Embryonic facial prominence (tissue), 1 donor: ENCODE measurements at regions not wholly inside any gene's neighbourhood (a gene's known extent, or its start where the extent isn't known, plus 50 kb on each side); places are given as distances from the start of the nearest gene placed in this dataset.

Experiments used
- DNase-seq: peaks from one replicate; pipeline ENCODE4 v3.0.0-alpha.2; 2016; ENCODE audit errors: extremely low spot score

GRCh38 chr12:87165733-87166375 is 863.3 kb downstream of the C12orf50 start:
- no peak for DNase-seq

- DNase-seq: no peak
Measured at GRCh38 chr12:87163122-87163521, 866.1 kb downstream of the C12orf50 start.

GRCh38 chr12:87160848-87161601 is 868.2 kb downstream of the C12orf50 start:
- DNase-seq: no peak

- DNase-seq: no peak
Measured at GRCh38 chr12:87157791-87158190, 871.4 kb downstream of the C12orf50 start.

- no peak for DNase-seq
Measured at GRCh38 chr12:87155621-87156020, 873.6 kb downstream of the C12orf50 start.

GRCh38 chr12:87152841-87153528 is 876.2 kb downstream of the C12orf50 start:
- DNase-seq: no peak

GRCh38 chr12:87152075-87152474 is 877.1 kb downstream of the C12orf50 start:
- no peak for DNase-seq

GRCh38 chr12:87150969-87151662 is 878.1 kb downstream of the C12orf50 start:
- DNase-seq: no peak

- no peak for DNase-seq
Measured at GRCh38 chr12:87142342-87142741, 886.2 kb upstream of the MGAT4C start.

- no peak for DNase-seq
Measured at GRCh38 chr12:87141091-87141490, 884.9 kb upstream of the MGAT4C start.

- no peak for DNase-seq
Measured at GRCh38 chr12:87140262-87140661, 884.1 kb upstream of the MGAT4C start.

GRCh38 chr12:87137220-87137619 is 881.0 kb upstream of the MGAT4C start:
- DNase-seq: no peak

- no peak for DNase-seq
Measured at GRCh38 chr12:87136330-87136976, 880.3 kb upstream of the MGAT4C start.

GRCh38 chr12:87127272-87127671 is 871.1 kb upstream of the MGAT4C start:
- no peak for DNase-seq

- no peak for DNase-seq
Measured at GRCh38 chr12:87121896-87122295, 865.7 kb upstream of the MGAT4C start.

- DNase-seq: no peak
Measured at GRCh38 chr12:87120440-87120839, 864.2 kb upstream of the MGAT4C start.

- DNase-seq: no peak
Measured at GRCh38 chr12:87119713-87120112, 863.5 kb upstream of the MGAT4C start.

- no peak for DNase-seq
Measured at GRCh38 chr12:87117526-87117925, 861.3 kb upstream of the MGAT4C start.

GRCh38 chr12:87116780-87117179 is 860.6 kb upstream of the MGAT4C start:
- no peak for DNase-seq

- DNase-seq: no peak
Measured at GRCh38 chr12:87112571-87113345, 856.6 kb upstream of the MGAT4C start.

- DNase-seq: no peak
Measured at GRCh38 chr12:87107766-87108165, 851.6 kb upstream of the MGAT4C start.
